ENCODE measurements at regions not wholly inside any gene's neighbourhood (a gene's known extent, or its start where the extent isn't known, plus 50 kb on each side); places are given as distances from the start of the nearest gene placed in this dataset.

DNA sequence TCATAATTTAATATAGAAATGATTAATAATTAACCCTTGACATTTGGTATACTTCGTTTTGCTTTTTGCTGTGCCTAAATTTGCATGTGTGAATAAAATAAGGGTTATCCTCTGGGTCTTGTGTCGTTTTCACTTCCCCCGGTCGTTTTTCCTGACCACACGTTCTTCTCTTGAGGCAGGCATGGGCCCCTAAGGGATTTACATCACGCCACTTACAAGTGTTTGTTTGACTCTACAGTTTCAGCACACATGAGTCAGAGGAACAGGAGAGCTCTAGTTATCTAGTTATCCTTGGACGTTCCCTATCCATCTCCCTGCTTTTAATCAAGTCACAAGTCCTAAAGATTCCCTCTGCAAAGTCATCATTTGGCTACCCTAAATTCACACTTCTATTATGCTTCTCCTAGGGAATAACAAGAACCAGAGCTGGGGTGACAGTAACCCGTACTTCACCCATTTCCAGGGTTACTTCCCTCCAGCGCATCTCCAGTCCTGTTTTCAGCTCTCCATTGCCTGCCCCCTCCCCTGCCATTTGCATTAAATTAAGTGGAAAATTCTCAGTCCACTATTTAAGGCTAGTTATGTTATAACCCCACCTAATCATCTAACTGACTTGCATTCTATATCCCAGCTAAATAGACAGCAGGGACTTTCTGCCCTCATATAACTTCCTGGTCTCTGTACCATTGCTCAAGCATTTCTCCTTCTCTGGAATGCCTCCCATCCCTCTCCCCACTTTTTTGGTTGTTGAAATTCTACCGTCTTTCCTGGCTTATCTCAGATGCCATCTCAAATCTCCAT is 206.9 kb downstream of the PTEN start:
- no peak for FAIRE-seq
- intact Hi-C loops (cut with DNase I): no loop called here

DNA sequence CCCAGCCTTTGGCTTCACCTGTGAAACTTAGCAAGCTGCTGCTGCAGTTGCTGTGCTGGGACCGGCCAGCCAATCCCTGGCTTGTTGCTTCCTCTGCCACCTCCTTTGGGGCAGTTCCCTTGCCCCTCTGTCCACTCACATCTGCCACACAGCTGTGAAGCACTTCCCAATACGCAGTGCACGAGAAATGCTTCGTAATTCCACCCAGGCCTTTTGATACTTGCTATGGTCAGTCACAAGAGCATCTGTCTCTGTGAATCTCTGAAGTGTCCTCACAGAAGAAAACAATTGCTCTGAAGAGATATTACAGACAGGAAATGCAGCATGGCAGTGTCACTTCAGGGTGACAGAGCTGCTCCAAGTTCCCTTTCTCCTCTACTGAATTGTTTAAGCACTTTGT is 208.5 kb downstream of the PTEN start:
- no peak overlapping the region for H3K4me3 ChIP-seq (ENCODE audit: low read length in 3 of 3)
- no peaks in the 10 kb centered on the region for H3K27me3 ChIP-seq (ENCODE audit: control insufficient read depth, insufficient read depth, low read length)
- TF ChIP-seq, protein P1, sequence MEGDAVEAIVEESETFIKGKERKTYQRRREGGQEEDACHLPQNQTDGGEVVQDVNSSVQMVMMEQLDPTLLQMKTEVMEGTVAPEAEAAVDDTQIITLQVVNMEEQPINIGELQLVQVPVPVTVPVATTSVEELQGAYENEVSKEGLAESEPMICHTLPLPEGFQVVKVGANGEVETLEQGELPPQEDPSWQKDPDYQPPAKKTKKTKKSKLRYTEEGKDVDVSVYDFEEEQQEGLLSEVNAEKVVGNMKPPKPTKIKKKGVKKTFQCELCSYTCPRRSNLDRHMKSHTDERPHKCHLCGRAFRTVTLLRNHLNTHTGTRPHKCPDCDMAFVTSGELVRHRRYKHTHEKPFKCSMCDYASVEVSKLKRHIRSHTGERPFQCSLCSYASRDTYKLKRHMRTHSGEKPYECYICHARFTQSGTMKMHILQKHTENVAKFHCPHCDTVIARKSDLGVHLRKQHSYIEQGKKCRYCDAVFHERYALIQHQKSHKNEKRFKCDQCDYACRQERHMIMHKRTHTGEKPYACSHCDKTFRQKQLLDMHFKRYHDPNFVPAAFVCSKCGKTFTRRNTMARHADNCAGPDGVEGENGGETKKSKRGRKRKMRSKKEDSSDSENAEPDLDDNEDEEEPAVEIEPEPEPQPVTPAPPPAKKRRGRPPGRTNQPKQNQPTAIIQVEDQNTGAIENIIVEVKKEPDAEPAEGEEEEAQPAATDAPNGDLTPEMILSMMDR (IDR thresholded peaks at IDR 0.05; ENCODE audit: borderline replicate concordance, extremely low read depth, insufficient read depth): no peak
- no peaks in the 10 kb centered on the region for H3K4me1 ChIP-seq (ENCODE audit: control insufficient read depth in 2 of 3, insufficient read depth in 2 of 3, low read depth in 1 of 3, low read length in 3 of 3)
- FAIRE-seq (no peak), DNase-seq (no peak)
- intact Hi-C loops (cut with DNase I): no loop called here
- no peak overlapping the region for H3K9ac ChIP-seq (ENCODE audit: low read length in 3 of 3)
- H3K27ac ChIP-seq (ENCODE audit: low read depth in 2 of 2, low read length in 2 of 2): no peak overlapping the region
- no peaks in the 10 kb centered on the region for H3K9me3 ChIP-seq (ENCODE audit: control insufficient read depth in 2 of 3, insufficient read depth in 1 of 3, low read length in 3 of 3)
- no peaks in the 10 kb centered on the region for H3K36me3 ChIP-seq (ENCODE audit: control insufficient read depth in 2 of 3, insufficient read depth in 3 of 3, low read length in 3 of 3)

More for the DNA sequence above, 206.9 kb downstream of the PTEN start:
- Histone ChIP-seq H3K9ac (ENCODE audit: low read length in 3 of 3) (no peak overlapping the region), H3K36me3 (ENCODE audit: control insufficient read depth in 2 of 3, insufficient read depth in 3 of 3, low read length in 3 of 3) (no peaks in the 10 kb centered on the region), H3K27ac (ENCODE audit: low read depth in 2 of 2, low read length in 2 of 2) (no peak overlapping the region), H3K9me3 (ENCODE audit: control insufficient read depth in 2 of 3, insufficient read depth in 1 of 3, low read length in 3 of 3) (no peaks in the 10 kb centered on the region), H3K4me3 (ENCODE audit: low read length in 3 of 3) (no peak overlapping the region), H3K4me1 (ENCODE audit: control insufficient read depth in 2 of 3, insufficient read depth in 2 of 3, low read depth in 1 of 3, low read length in 3 of 3) (no peaks in the 10 kb centered on the region), H3K27me3 (ENCODE audit: control insufficient read depth, insufficient read depth, low read length) (no peaks in the 10 kb centered on the region)
- no peak for DNase-seq
- TF ChIP-seq, protein P1 (IDR thresholded peaks at IDR 0.05; ENCODE audit: borderline replicate concordance, extremely low read depth, insufficient read depth): no peak

DNA sequence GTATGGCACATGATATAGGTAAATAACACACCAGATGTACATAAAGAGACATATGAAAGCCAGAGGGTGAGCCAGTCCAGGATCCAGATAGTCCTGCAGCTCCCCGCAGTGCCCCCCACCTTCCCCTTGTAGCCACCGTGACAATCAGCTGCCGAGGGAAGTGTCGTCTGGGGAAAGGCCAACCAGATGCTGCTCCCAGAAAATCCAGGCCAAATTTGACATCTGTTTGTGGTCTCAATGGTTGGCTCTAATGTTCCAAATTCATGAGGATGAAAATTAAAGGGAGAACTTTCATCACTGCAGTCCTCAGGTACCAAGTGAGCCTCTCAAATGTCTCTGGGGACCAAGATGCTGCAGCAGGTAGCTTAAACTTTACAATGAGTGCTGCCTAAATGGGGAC is 210.3 kb downstream of the PTEN start:
- Histone ChIP-seq H3K27ac (ENCODE audit: low read depth in 2 of 2, low read length in 2 of 2) (no peak overlapping the region), H3K27me3 (ENCODE audit: control insufficient read depth, insufficient read depth, low read length) (no peaks in the 10 kb centered on the region), H3K9ac (ENCODE audit: low read length in 3 of 3) (no peak overlapping the region), H3K36me3 (ENCODE audit: control insufficient read depth in 2 of 3, insufficient read depth in 3 of 3, low read length in 3 of 3) (no peaks in the 10 kb centered on the region), H3K9me3 (ENCODE audit: control insufficient read depth in 2 of 3, insufficient read depth in 1 of 3, low read length in 3 of 3) (no peaks in the 10 kb centered on the region), H3K4me3 (ENCODE audit: low read length in 3 of 3) (no peak overlapping the region), H3K4me1 (ENCODE audit: control insufficient read depth in 2 of 3, insufficient read depth in 2 of 3, low read depth in 1 of 3, low read length in 3 of 3) (no peaks in the 10 kb centered on the region)
- TF ChIP-seq, protein P1 (IDR thresholded peaks at IDR 0.05; ENCODE audit: borderline replicate concordance, extremely low read depth, insufficient read depth): no peak
- DNase-seq (no peak), FAIRE-seq (no peak)
- intact Hi-C loops (cut with DNase I): no loop called here

Measured in kidney (tissue), 13 donors.